Caco-2 (cell line): ENCODE measurements at regions not wholly inside any gene's neighbourhood (a gene's known extent, or its start where the extent isn't known, plus 50 kb on each side); places are given as distances from the start of the nearest gene placed in this dataset.

Source experiments
- BruUV-seq: library from RNA; stranded (reverse); fragments of 400-500 nt; replicated peaks from 2 replicates; lab custom pipeline; 2021; lab: Mats Ljungman, UMichigan
- CTCF ChIA-PET: fragments of 300-600 bp; sonication (Branson Sonifier 250); formaldehyde crosslinking; loops from one replicate; lab custom pipeline; 2022; ENCODE audit warnings: antibody characterized with exemption; lab: Charles Lee
- POLR2A ChIA-PET: fragments of 300-600 bp; sonication (Branson Sonifier 250); formaldehyde crosslinking; loops from one replicate; lab custom pipeline; 2022; ENCODE audit warnings: antibody characterized with exemption; lab: Charles Lee
- DNase-seq, 2 experiments: peaks; one replicate each; pipeline versions ENCODE4 v3.0.0 to v3.0.0-alpha.2; 2020 to 2022
- H3K27me3 ChIP-seq: replicated peaks from 2 replicates; pipeline ENCODE4 v1.6.0; 2011; ENCODE audit warnings: low read length; ENCODE audit not compliant: control insufficient read depth, insufficient read depth
- H3K36me3 ChIP-seq: 2 replicates; pipeline ENCODE4 v1.5.1; 2011; ENCODE audit warnings: low read length; ENCODE audit not compliant: control insufficient read depth, insufficient read depth
- H3K4me1 ChIP-seq: fragments of 250-450 bp; sonication (Bioruptor Pico); 2 replicates; pipeline ENCODE4 v1.5.1; 2020; ENCODE audit warnings: mild to moderate bottlenecking
- H3K4me3 ChIP-seq: 2 replicates; pipeline ENCODE4 v1.5.1; 2011; ENCODE audit warnings: low read depth, mild to moderate bottlenecking, control low read depth, low read length
- H3K9me3 ChIP-seq: fragments of 250-450 bp; sonication (Bioruptor Pico); 2 replicates; pipeline ENCODE4 v1.5.1; 2020; ENCODE audit warnings: mild to moderate bottlenecking, moderate library complexity
- H3K27ac Mint-ChIP-seq: one replicate; pipeline ENCODE4 v1.8.0; 2022; ENCODE audit warnings: mixed read lengths; ENCODE audit not compliant: unreplicated experiment
- H3K27me3 Mint-ChIP-seq: one replicate; pipeline ENCODE4 v1.8.0; 2022; ENCODE audit warnings: mixed read lengths; ENCODE audit not compliant: insufficient read depth, unreplicated experiment
- H3K36me3 Mint-ChIP-seq: one replicate; pipeline ENCODE4 v1.8.0; 2022; ENCODE audit warnings: mild to moderate bottlenecking, mixed read lengths; ENCODE audit not compliant: insufficient read depth, unreplicated experiment
- H3K4me1 Mint-ChIP-seq: one replicate; pipeline ENCODE4 v1.8.0; 2022; ENCODE audit warnings: low read depth, mixed read lengths; ENCODE audit not compliant: unreplicated experiment
- H3K4me3 Mint-ChIP-seq: one replicate; pipeline ENCODE4 v1.8.0; 2022; ENCODE audit warnings: mild to moderate bottlenecking, moderate library complexity, mixed read lengths; ENCODE audit not compliant: unreplicated experiment
- H3K9me3 Mint-ChIP-seq: one replicate; pipeline ENCODE4 v1.8.0; 2022; ENCODE audit warnings: mixed read lengths; ENCODE audit not compliant: unreplicated experiment
- CTCF ChIP-seq, 2 experiments: fragments of 200-600 bp in 1 of 2; IDR thresholded peaks; 1 replicate in 1 of 2; 2 replicates in 1 of 2; pipeline versions ENCODE4 v1.5.1 to v1.8.0; 2011 to 2022; ENCODE audit warnings: antibody characterized with exemption in 1 of 2, control low read depth in 1 of 2, inconsistent platforms in 1 of 2, low read depth in 1 of 2, low read length in 1 of 2, mild to moderate bottlenecking in 1 of 2, moderate library complexity in 1 of 2; ENCODE audit not compliant: insufficient read depth in 1 of 2, severe bottlenecking in 1 of 2, unreplicated experiment in 1 of 2
- intact Hi-C: fragments of 100-400 bp; cut with micrococcal nuclease; formaldehyde crosslinking; loops from one replicate; pipeline ENCODE4 v1.10.0; 2022; ENCODE audit not compliant: unreplicated experiment

- Histone ChIP-seq H3K36me3 (no peaks in the 10 kb centered on the region), H3K27me3 (no peaks in the 10 kb centered on the region), H3K9me3 (no peaks in the 10 kb centered on the region), H3K4me1 (no peaks in the 10 kb centered on the region), H3K4me3 (no peak overlapping the region)
- DNase-seq = no peak
- ChIA-PET POLR2A (no interaction called here), CTCF (no interaction called here)
- no peak for TF ChIP-seq CTCF (IDR thresholded peaks at IDR 0.05; ENCODE audit: insufficient read depth in 1 of 2, low read depth in 1 of 2, low read length in 1 of 2, severe bottlenecking in 1 of 2, unreplicated experiment in 1 of 2)
- Mint-ChIP-seq H3K4me1 (no peaks in the 10 kb centered on the region), H3K36me3 (no peaks in the 10 kb centered on the region), H3K9me3 (no peaks in the 10 kb centered on the region), H3K4me3 (no peak overlapping the region), H3K27me3 (no peaks in the 10 kb centered on the region), H3K27ac (no peak overlapping the region)
- intact Hi-C loops = no loop called here
- no TSS peak for BruUV-seq
Measured at GRCh38 chr12:85564786-85565185, 271.4 kb downstream of the RASSF9 start.

GRCh38 chr12:85568395-85569103, 267.7 kb downstream of the RASSF9 start:
- no peaks in the 10 kb centered on the region for H3K9me3 Mint-ChIP-seq
- BruUV-seq = no TSS peak
- CTCF ChIA-PET = no interaction called here
- Histone ChIP-seq H3K27me3 (no peaks in the 10 kb centered on the region), H3K9me3 (no peaks in the 10 kb centered on the region), H3K36me3 (no peaks in the 10 kb centered on the region), H3K4me1 (no peaks in the 10 kb centered on the region), H3K4me3 (no peak overlapping the region)
- POLR2A ChIA-PET = no interaction called here
- H3K4me1 Mint-ChIP-seq = no peaks in the 10 kb centered on the region
- no peak overlapping the region for H3K4me3 Mint-ChIP-seq
- DNase-seq = peak; percentile 7 to 43
- H3K36me3 Mint-ChIP-seq = no peaks in the 10 kb centered on the region
- intact Hi-C loops = no loop called here
- no peak overlapping the region for H3K27ac Mint-ChIP-seq
- no peaks in the 10 kb centered on the region for H3K27me3 Mint-ChIP-seq
- no peak for TF ChIP-seq CTCF (IDR thresholded peaks at IDR 0.05; ENCODE audit: insufficient read depth in 1 of 2, low read depth in 1 of 2, low read length in 1 of 2, severe bottlenecking in 1 of 2, unreplicated experiment in 1 of 2)

GRCh38 chr12:85569261-85569660, 266.9 kb downstream of the RASSF9 start:
- Histone ChIP-seq H3K36me3 (no peaks in the 10 kb centered on the region), H3K27me3 (no peaks in the 10 kb centered on the region), H3K4me1 (no peaks in the 10 kb centered on the region), H3K9me3 (no peaks in the 10 kb centered on the region), H3K4me3 (no peak overlapping the region)
- Mint-ChIP-seq H3K27ac (no peak overlapping the region), H3K36me3 (no peaks in the 10 kb centered on the region), H3K27me3 (no peaks in the 10 kb centered on the region), H3K4me3 (no peak overlapping the region), H3K9me3 (no peaks in the 10 kb centered on the region), H3K4me1 (no peaks in the 10 kb centered on the region)
- POLR2A ChIA-PET = no interaction called here
- BruUV-seq = no TSS peak
- no peak for DNase-seq
- intact Hi-C loops = no loop called here
- CTCF ChIA-PET = no interaction called here
- no peak for TF ChIP-seq CTCF (IDR thresholded peaks at IDR 0.05; ENCODE audit: insufficient read depth in 1 of 2, low read depth in 1 of 2, low read length in 1 of 2, severe bottlenecking in 1 of 2, unreplicated experiment in 1 of 2)
